ENCODE measurements at regions not wholly inside any gene's neighbourhood (a gene's known extent, or its start where the extent isn't known, plus 50 kb on each side); places are given as distances from the start of the nearest gene placed in this dataset.

DNA sequence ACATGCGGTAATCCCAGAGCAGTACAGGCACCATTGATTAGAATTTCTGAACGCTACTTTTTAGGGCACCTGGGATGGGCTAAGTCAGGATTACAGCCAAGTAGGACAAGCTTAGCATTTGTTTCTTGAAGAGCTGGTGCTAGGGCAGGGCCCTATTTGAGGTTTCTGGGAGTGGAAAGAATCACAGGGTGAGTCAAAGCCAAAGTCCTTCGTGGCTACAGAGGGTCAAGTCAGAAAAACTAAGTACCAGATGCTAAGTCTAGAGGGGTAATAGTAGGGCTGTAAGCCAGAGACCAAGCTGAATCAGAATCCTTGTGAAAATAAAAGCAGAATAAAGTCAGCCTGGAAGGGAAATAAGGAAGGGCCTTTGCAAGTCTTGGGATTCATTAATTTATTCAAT lies 448.6 kb downstream of the ZIC3 start:
- Mint-ChIP-seq H3K9me3 (no peaks in the 10 kb centered on the region), H3K4me1 (no peaks in the 10 kb centered on the region), H3K27me3 (ENCODE audit: insufficient read depth, low read depth) (peaks cover 6% of the 10 kb centered on the region), H3K4me3 (no peak overlapping the region), H3K36me3 (no peaks in the 10 kb centered on the region), H3K27ac (no peak overlapping the region)
- no peaks in the 10 kb centered on the region for H3K36me3 ChIP-seq
- no peaks in the 10 kb centered on the region for H4K20me1 ChIP-seq (ENCODE audit: low read depth)
- no peak for TF ChIP-seq EZH2phosphoT487 (IDR thresholded peaks at IDR 0.05)
- no peak for TF ChIP-seq EZH2 (IDR thresholded peaks at IDR 0.05)
- H3K9ac ChIP-seq: no peak overlapping the region
- H2AFZ ChIP-seq (replicated peaks): no peak overlapping the region
- no peaks in the 10 kb centered on the region for H3F3A ChIP-seq (ENCODE audit: low read depth)
- no peak overlapping the region for H3K4me3 ChIP-seq
- H3K27ac ChIP-seq: no peak overlapping the region
- H3K4me2 ChIP-seq: no peak overlapping the region
- H3K4me1 ChIP-seq: no peaks in the 10 kb centered on the region
- no peaks in the 10 kb centered on the region for H3K27me3 ChIP-seq
- no peaks in the 10 kb centered on the region for H3K79me2 ChIP-seq (ENCODE audit: low read depth)
- no peaks in the 10 kb centered on the region for H3K9me3 ChIP-seq (ENCODE audit: low read depth)
- no peak for DNase-seq (ENCODE audit: low spot score)

GRCh38 chrX:138018145-138018799 lies 452.3 kb downstream of the ZIC3 start:
- Histone ChIP-seq H3K27ac (no peak overlapping the region), H3F3A (ENCODE audit: low read depth) (no peaks in the 10 kb centered on the region), H4K20me1 (ENCODE audit: low read depth) (no peaks in the 10 kb centered on the region), H3K27me3 (no peaks in the 10 kb centered on the region), H2AFZ (replicated peaks) (no peak overlapping the region), H3K4me2 (no peak overlapping the region), H3K36me3 (no peaks in the 10 kb centered on the region), H3K9ac (no peak overlapping the region), H3K4me3 (no peak overlapping the region), H3K9me3 (ENCODE audit: low read depth) (no peaks in the 10 kb centered on the region), H3K4me1 (no peaks in the 10 kb centered on the region), H3K79me2 (ENCODE audit: low read depth) (no peaks in the 10 kb centered on the region)
- H3K36me3 Mint-ChIP-seq: no peaks in the 10 kb centered on the region
- H3K27me3 Mint-ChIP-seq (ENCODE audit: insufficient read depth, low read depth): peaks cover 3% of the 10 kb centered on the region
- no peak for DNase-seq (ENCODE audit: low spot score)
- peaks cover 11% of the 10 kb centered on the region for H3K4me1 Mint-ChIP-seq
- no peak overlapping the region for H3K27ac Mint-ChIP-seq
- no peaks in the 10 kb centered on the region for H3K9me3 Mint-ChIP-seq
- no peak for TF ChIP-seq EZH2 (IDR thresholded peaks at IDR 0.05)
- no peak overlapping the region for H3K4me3 Mint-ChIP-seq

DNA sequence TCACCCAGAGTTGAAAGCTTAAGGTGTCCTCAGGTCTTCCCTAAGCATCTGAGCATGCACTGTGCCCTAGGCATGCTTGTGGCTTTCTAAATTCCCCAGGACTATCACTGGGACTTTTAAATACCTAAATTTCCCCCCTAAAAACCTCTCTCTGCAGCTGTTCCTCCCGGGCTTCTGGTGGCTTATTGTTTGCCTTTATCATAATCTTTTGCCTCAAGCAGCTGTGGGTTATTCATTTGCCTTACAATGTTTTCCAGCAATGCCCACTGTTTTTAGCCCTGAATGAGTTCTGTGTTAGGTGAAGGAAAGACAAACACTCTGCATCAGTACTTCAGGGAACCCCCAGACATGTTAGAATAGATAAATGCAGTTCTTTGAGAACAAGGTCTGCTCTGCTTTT lies 455.0 kb downstream of the ZIC3 start:
- Histone ChIP-seq H3K9me3 (ENCODE audit: low read depth) (no peaks in the 10 kb centered on the region), H3K27ac (no peak overlapping the region), H3F3A (ENCODE audit: low read depth) (no peaks in the 10 kb centered on the region), H3K36me3 (no peaks in the 10 kb centered on the region), H3K4me2 (no peak overlapping the region), H3K9ac (no peak overlapping the region), H4K20me1 (ENCODE audit: low read depth) (no peaks in the 10 kb centered on the region), H2AFZ (replicated peaks) (peak overlapping the region; percentile 8), H3K4me1 (no peaks in the 10 kb centered on the region), H3K79me2 (ENCODE audit: low read depth) (no peaks in the 10 kb centered on the region), H3K27me3 (no peaks in the 10 kb centered on the region), H3K4me3 (no peak overlapping the region)
- H3K4me3 Mint-ChIP-seq: no peak overlapping the region
- no peak for TF ChIP-seq CTCF (IDR thresholded peaks at IDR 0.05)
- TF ChIP-seq EZH2phosphoT487 (IDR thresholded peaks at IDR 0.05): no peak
- no peak for TF ChIP-seq EZH2 (IDR thresholded peaks at IDR 0.05)
- H3K9me3 Mint-ChIP-seq: no peaks in the 10 kb centered on the region
- H3K36me3 Mint-ChIP-seq: no peaks in the 10 kb centered on the region
- H3K27ac Mint-ChIP-seq: no peak overlapping the region
- no peak for DNase-seq (ENCODE audit: low spot score)
- H3K4me1 Mint-ChIP-seq: peaks cover 16% of the 10 kb centered on the region
- peaks cover 5% of the 10 kb centered on the region for H3K27me3 Mint-ChIP-seq (ENCODE audit: insufficient read depth, low read depth)

DNA sequence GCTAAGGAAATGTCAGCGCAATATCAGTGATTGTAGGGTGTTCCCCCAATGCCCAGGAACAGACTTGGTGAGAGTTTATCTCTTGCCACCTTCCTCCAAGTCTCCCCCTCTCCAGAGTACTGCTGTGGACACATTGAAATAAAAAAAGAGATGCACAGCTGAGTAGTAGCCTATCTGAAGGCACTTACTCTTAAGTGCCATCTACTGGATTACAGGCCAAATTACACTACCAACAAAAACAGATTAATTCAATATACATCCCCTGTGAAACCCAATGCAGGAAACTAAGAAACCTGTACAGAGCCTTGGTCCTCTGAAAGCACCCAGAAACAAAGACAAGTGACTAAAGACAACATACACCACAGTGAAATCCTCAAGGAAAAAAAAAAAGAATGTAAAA lies 460.3 kb downstream of the ZIC3 start:
- DNase-seq (ENCODE audit: low spot score): no peak
- Histone ChIP-seq H3K4me1 (no peaks in the 10 kb centered on the region), H3K9ac (no peak overlapping the region), H4K20me1 (ENCODE audit: low read depth) (no peaks in the 10 kb centered on the region), H3K79me2 (ENCODE audit: low read depth) (no peaks in the 10 kb centered on the region), H3K9me3 (ENCODE audit: low read depth) (no peaks in the 10 kb centered on the region), H3K27ac (no peak overlapping the region), H3F3A (ENCODE audit: low read depth) (no peaks in the 10 kb centered on the region), H3K4me3 (no peak overlapping the region), H2AFZ (replicated peaks) (no peak overlapping the region), H3K4me2 (no peak overlapping the region), H3K36me3 (no peaks in the 10 kb centered on the region), H3K27me3 (no peaks in the 10 kb centered on the region)
- TF ChIP-seq EZH2phosphoT487 (IDR thresholded peaks at IDR 0.05) (no peak), CTCF (IDR thresholded peaks at IDR 0.05) (peak; percentile 52)
- no peaks in the 10 kb centered on the region for H3K36me3 Mint-ChIP-seq
- H3K4me1 Mint-ChIP-seq: peaks cover 12% of the 10 kb centered on the region
- no peak overlapping the region for H3K4me3 Mint-ChIP-seq
- H3K27ac Mint-ChIP-seq: peak overlapping the region; percentile 38
- H3K9me3 Mint-ChIP-seq: no peaks in the 10 kb centered on the region
- peaks cover 4% of the 10 kb centered on the region for H3K27me3 Mint-ChIP-seq (ENCODE audit: insufficient read depth, low read depth)

Data from neural progenitor cell (in vitro differentiated cells).